Fibroblast of the aortic adventitia (primary cell): ENCODE measurements at regions not wholly inside any gene's neighbourhood (a gene's known extent, or its start where the extent isn't known, plus 50 kb on each side); places are given as distances from the start of the nearest gene placed in this dataset.
A peak's percentile ranks its signal among the peaks of the same experiment; 100 is the strongest.

Experiments
- DNase-seq: peaks from one replicate; pipeline ENCODE4 v3.0.0-alpha.2; 2010; ENCODE audit warnings: low read depth
- H3K4me3 ChIP-seq: 2 replicates; pipeline ENCODE4 v1.5.1; 2011; ENCODE audit warnings: low read depth, mild to moderate bottlenecking, control low read depth, low read length, moderate library complexity
- TF ChIP-seq, protein P1 (sequence below): IDR thresholded peaks from 2 replicates; pipeline ENCODE4 v1.5.1; 2011; ENCODE audit warnings: mild to moderate bottlenecking, low read length, control low read depth, inconsistent platforms; ENCODE audit not compliant: insufficient read depth

DNA sequence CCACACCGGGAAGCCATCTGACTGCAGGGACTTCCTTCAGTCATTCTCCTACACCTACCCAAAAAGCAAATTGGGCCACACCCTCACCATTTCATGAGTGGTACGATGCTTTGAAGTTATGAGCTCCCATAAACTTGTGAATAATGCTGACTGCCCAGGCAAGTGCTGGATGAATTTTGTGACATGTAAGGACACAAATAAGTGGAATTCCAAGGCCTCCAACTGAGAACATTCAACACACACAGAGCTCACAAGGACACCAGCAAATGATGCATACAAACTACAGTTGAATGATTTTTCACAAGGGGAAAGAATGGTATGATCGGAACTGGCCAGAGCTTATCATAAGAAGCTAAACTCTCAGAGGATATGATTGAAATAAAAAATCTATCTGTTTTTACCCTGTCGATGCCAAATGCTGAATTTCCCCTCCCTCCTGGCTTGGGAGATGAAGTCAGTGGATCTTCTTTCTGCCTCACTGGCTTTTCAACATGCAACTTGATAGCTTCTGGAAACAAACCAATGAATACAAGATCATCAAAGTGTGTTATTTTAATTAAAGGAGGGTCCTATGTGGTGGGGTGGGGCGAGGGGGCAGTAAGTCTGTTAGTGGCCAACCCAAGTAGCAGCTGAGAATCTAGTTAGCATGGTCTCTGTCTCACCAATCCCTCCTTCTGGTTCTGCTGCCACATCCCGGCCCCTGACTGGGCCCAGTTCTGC, 123.8 kb downstream of the WT1 start:
- H3K4me3 ChIP-seq, result no peak overlapping the region
- TF ChIP-seq, protein P1, sequence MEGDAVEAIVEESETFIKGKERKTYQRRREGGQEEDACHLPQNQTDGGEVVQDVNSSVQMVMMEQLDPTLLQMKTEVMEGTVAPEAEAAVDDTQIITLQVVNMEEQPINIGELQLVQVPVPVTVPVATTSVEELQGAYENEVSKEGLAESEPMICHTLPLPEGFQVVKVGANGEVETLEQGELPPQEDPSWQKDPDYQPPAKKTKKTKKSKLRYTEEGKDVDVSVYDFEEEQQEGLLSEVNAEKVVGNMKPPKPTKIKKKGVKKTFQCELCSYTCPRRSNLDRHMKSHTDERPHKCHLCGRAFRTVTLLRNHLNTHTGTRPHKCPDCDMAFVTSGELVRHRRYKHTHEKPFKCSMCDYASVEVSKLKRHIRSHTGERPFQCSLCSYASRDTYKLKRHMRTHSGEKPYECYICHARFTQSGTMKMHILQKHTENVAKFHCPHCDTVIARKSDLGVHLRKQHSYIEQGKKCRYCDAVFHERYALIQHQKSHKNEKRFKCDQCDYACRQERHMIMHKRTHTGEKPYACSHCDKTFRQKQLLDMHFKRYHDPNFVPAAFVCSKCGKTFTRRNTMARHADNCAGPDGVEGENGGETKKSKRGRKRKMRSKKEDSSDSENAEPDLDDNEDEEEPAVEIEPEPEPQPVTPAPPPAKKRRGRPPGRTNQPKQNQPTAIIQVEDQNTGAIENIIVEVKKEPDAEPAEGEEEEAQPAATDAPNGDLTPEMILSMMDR, result no peak
- DNase-seq, result no peak

DNA sequence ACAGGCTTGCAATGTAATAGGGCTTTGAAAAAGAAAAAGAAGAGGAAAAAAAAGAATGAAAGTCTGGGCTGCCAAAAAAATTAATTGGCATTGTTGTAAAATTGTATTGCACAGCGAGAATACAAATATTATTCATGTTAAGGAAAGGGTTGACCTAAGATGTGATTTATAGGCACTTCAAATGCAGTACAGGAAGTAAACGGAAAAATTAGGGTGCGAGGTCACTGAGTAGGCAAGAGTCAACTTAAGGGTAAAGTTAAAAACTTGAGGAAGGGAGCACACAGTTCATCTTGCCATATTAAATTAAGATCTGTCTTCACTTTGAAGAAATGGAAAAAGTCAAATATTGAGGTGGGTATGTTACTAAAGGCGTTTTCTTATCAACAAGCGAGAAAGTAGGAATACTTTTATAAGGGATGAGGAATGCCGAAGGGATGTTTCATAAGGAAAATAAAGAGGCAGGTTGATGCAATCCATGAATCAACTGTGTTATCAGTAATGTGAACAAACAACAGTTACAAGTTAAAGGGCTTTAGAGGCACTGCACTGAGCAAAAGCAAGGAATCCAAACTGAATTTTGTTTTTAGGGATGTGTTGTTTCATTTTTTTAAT, 123.0 kb downstream of the WT1 start:
- H3K4me3 ChIP-seq, result peak overlapping the region; percentile 26
- DNase-seq, result peak; percentile 85
- TF ChIP-seq, protein P1, result no peak

DNA sequence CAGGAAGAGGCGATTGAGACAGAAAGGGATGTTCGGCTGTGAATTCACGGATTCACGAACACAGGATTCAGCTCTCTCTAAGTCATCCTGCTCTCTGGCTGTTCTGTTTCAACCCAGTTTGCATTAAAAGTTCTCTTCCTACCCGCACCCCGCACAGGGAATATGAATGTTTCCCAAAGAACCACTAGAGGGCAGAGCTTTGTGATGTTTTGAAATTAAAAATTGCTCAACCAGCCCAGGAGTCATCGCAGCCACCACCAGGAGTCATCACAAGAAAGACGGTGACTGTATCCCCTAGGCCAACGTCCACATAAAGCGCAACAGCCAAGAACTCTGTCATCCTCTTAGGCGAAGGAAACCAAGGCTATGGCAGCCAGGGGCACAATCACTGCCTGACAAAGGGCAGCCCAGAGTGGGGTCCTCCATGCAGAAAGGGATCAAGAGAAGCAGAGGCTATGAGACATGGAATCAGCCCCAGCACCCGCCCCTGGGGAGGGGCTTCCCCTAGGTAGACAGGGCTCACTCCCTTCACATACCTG, 122.4 kb downstream of the WT1 start:
- TF ChIP-seq, protein P1, result peak; percentile 71
- peak overlapping the region; percentile 26 for H3K4me3 ChIP-seq
- DNase-seq, result peak; percentile 86

DNA sequence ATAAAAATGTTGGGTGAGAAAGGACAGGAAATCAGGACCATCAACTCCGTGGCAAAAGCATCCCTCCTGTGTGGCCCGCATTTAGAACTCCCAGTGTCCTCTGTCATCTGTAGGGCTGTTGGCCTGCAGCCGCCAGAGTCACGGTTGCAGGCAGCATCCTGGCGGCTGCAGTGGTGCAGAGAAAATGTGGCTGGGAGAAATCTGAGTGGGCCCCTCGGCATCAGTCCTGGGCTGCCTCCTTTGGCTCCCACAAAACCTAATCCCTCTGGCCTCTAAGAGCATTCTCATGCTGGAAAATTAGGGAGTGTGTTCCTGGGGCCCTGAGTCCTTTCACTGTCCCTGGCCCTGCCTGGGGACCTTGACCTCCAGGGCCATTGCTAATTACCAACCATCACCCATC, 121.9 kb downstream of the WT1 start:
- DNase-seq, result no peak
- TF ChIP-seq, protein P1, result no peak
- no peak overlapping the region for H3K4me3 ChIP-seq

DNA sequence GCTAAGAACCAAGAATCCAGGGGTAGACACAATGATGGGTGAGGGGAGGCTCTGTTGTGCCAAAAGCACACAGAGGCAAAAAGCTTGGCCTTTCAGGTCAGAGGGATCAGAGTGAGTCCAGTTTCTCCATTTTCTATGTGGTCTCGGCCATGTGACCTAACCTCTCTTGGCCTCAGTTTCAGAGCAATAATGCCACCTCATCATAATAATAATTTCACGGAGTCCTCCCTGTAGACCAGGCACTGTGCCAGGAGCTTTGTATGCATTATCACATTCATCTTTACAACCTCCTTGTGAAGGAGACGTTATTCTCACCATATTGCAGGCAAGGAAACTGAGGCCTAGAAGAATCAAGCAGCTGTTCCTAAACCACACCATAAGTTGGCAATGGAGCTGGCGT, 120.2 kb downstream of the WT1 start:
- no peak overlapping the region for H3K4me3 ChIP-seq
- no peak for DNase-seq
- TF ChIP-seq, protein P1, result no peak

DNA sequence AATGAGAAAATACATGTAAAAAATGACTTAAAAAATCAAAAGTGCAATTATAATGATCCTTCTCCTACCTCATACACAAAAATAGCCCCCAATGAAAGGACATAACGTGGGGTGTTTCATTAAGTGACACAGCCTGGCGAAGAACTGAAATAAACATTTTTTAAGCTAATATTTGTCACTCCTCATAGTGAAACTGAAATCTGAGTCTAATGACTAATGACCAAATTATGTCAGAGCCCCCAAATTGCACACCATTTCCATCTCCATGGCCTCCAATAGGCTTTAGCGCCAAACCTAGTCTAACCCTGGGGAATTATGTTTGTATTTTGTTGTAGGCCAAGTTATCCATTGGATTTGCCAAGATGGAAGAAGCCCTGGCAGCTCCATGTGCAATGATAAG, 119.1 kb downstream of the WT1 start:
- no peak for DNase-seq
- no peak overlapping the region for H3K4me3 ChIP-seq
- TF ChIP-seq, protein P1, result no peak
